SK-N-SH treated with all-trans-retinoic acid at 6 μM for 48 hours (cell line): ENCODE measurements at regions not wholly inside any gene's neighbourhood (a gene's known extent, or its start where the extent isn't known, plus 50 kb on each side); places are given as distances from the start of the nearest gene placed in this dataset.

ENCODE experiments used
- ATAC-seq: fragments of 200-7000 bp; cut with Tn5 transposase; 3 replicates; pipeline ENCODE4 v1.9.1; 2020; ENCODE audit warnings: mild to moderate bottlenecking, moderate library complexity
- ARNTL ChIP-seq: fragments of 450-650 bp; formaldehyde crosslinking; IDR thresholded peaks from 2 replicates; pipeline ENCODE4 v1.5.0; 2020; ENCODE audit warnings: low read depth, mild to moderate bottlenecking, moderate library complexity, borderline replicate concordance
- BACH2 ChIP-seq: fragments of 250-450 bp; sonication (Bioruptor Pico); IDR thresholded peaks from 2 replicates; pipeline ENCODE4 v1.9.0; 2021; ENCODE audit warnings: mild to moderate bottlenecking, borderline replicate concordance
- CREB5 ChIP-seq: fragments of 250-450 bp; sonication (Bioruptor Pico); IDR thresholded peaks from 2 replicates; pipeline ENCODE4 v1.5.1; 2020; ENCODE audit warnings: low read depth, mild to moderate bottlenecking, moderate library complexity
- CSDC2 ChIP-seq: fragments of 250-450 bp; sonication (Bioruptor Pico); IDR thresholded peaks from 2 replicates; pipeline ENCODE4 v1.5.0; 2020; ENCODE audit warnings: mild to moderate bottlenecking, moderate library complexity
- ESRRG ChIP-seq: fragments of 250-450 bp; sonication (Bioruptor Pico); IDR thresholded peaks from 2 replicates; pipeline ENCODE4 v1.6.1; 2021; ENCODE audit warnings: mild to moderate bottlenecking
- GLIS3 ChIP-seq: fragments of 250-450 bp; sonication (Bioruptor Pico); IDR thresholded peaks from 2 replicates; pipeline ENCODE4 v1.5.0; 2020; ENCODE audit warnings: mild to moderate bottlenecking, moderate library complexity
- ISL1 ChIP-seq: fragments of 250-450 bp; sonication (Bioruptor Pico); IDR thresholded peaks from 2 replicates; pipeline ENCODE4 v2.1.2; 2022; ENCODE audit warnings: mild to moderate bottlenecking, moderate library complexity
- OSR1 ChIP-seq: fragments of 250-450 bp; sonication (Bioruptor Pico); IDR thresholded peaks from 2 replicates; pipeline ENCODE4 v1.8.0; 2022; ENCODE audit warnings: moderate library complexity, mild to moderate bottlenecking, inconsistent platforms
- PATZ1 ChIP-seq: fragments of 250-450 bp; sonication (Bioruptor Pico); IDR thresholded peaks from 2 replicates; pipeline ENCODE4 v1.8.0; 2020; ENCODE audit warnings: mild to moderate bottlenecking, moderate library complexity, borderline replicate concordance
- POU6F1 ChIP-seq: fragments of 250-450 bp; sonication (Bioruptor Pico); IDR thresholded peaks from 2 replicates; pipeline ENCODE4 v1.8.0; 2021; ENCODE audit warnings: low read depth, mild to moderate bottlenecking, moderate library complexity, borderline replicate concordance
- PPARA ChIP-seq: fragments of 250-450 bp; sonication (Bioruptor Pico); IDR thresholded peaks from 2 replicates; pipeline ENCODE4 v1.5.0; 2020; ENCODE audit warnings: mild to moderate bottlenecking, borderline replicate concordance
- RARB ChIP-seq: fragments of 250-450 bp; sonication (Bioruptor Pico); IDR thresholded peaks from 2 replicates; pipeline ENCODE4 v1.8.0; 2021; ENCODE audit warnings: mild to moderate bottlenecking, moderate library complexity
- SNAI2 ChIP-seq: fragments of 250-450 bp; sonication (Bioruptor Pico); IDR thresholded peaks from 2 replicates; pipeline ENCODE4 v1.5.0; 2020; ENCODE audit warnings: mild to moderate bottlenecking, moderate library complexity
- TCF4 ChIP-seq: fragments of 250-450 bp; sonication (Bioruptor Pico); IDR thresholded peaks from 2 replicates; pipeline ENCODE4 v1.8.0; 2021; ENCODE audit warnings: mild to moderate bottlenecking, moderate library complexity, borderline replicate concordance
- TSHZ2 ChIP-seq: fragments of 250-450 bp; sonication (Bioruptor Pico); IDR thresholded peaks from 2 replicates; pipeline ENCODE4 v1.5.0; 2020; ENCODE audit warnings: mild to moderate bottlenecking, moderate library complexity
- ZC3H10 ChIP-seq: fragments of 250-450 bp; sonication (Bioruptor Pico); IDR thresholded peaks from 2 replicates; pipeline ENCODE4 v1.5.1; 2021; ENCODE audit warnings: mild to moderate bottlenecking, moderate library complexity
- ZFP3 ChIP-seq: fragments of 250-450 bp; sonication (Bioruptor Pico); IDR thresholded peaks from 2 replicates; pipeline ENCODE4 v1.5.0; 2020; ENCODE audit warnings: mild to moderate bottlenecking, moderate library complexity
- ZFP30 ChIP-seq: fragments of 450-650 bp; formaldehyde crosslinking; IDR thresholded peaks from 2 replicates; pipeline ENCODE4 v1.5.0; 2022; ENCODE audit warnings: mild to moderate bottlenecking, moderate library complexity
- ZNF565 ChIP-seq: fragments of 450-650 bp; formaldehyde crosslinking; conservative IDR thresholded peaks from 2 replicates; pipeline ENCODE4 v1.5.0; 2020; ENCODE audit warnings: low read depth, mild to moderate bottlenecking, moderate library complexity
- ZNF70 ChIP-seq: fragments of 450-650 bp; formaldehyde crosslinking; IDR thresholded peaks from 2 replicates; pipeline ENCODE4 v1.5.0; 2020; ENCODE audit warnings: mild to moderate bottlenecking, moderate library complexity

- no peak for TF ChIP-seq TSHZ2
Measured at GRCh38 chr18:71837547-71837946, 706.6 kb downstream of the CBLN2 start (continued).

GRCh38 chr18:71832946-71833617 lies 711.1 kb downstream of the CBLN2 start:
- ATAC-seq = no peak
- TF ChIP-seq ISL1 (CRISPR knock-in tag) = no peak
- no peak for TF ChIP-seq RARB (CRISPR knock-in tag)

- no peak for ATAC-seq
- TF ChIP-seq BACH2 = no peak
Measured at GRCh38 chr18:71831039-71831438, 713.1 kb downstream of the CBLN2 start.

GRCh38 chr18:71827301-71827700 lies 716.8 kb downstream of the CBLN2 start:
- ATAC-seq = no peak
- TF ChIP-seq BACH2 = no peak
- no peak for TF ChIP-seq ZNF70
- no peak for TF ChIP-seq ESRRG (CRISPR knock-in tag)
- TF ChIP-seq RARB (CRISPR knock-in tag) = no peak
- TF ChIP-seq SNAI2 (CRISPR knock-in tag) = no peak
- TF ChIP-seq ZFP3 = no peak
- no peak for TF ChIP-seq POU6F1 (CRISPR knock-in tag)
- no peak for TF ChIP-seq ZC3H10
- no peak for TF ChIP-seq GLIS3 (CRISPR knock-in tag)
- no peak for TF ChIP-seq ZFP30 (CRISPR knock-in tag)
- TF ChIP-seq, all 23 proteins: peak for 0

GRCh38 chr18:71815305-71815704 lies 728.8 kb downstream of the CBLN2 start:
- TF ChIP-seq RARB (CRISPR knock-in tag) = no peak
- TF ChIP-seq GLIS3 (CRISPR knock-in tag) = no peak
- no peak for TF ChIP-seq TSHZ2
- no peak for TF ChIP-seq PPARA (CRISPR knock-in tag)
- TF ChIP-seq POU6F1 (CRISPR knock-in tag) = no peak
- TF ChIP-seq CREB5 (CRISPR knock-in tag) = no peak
- TF ChIP-seq PATZ1 (CRISPR knock-in tag) = no peak
- no peak for TF ChIP-seq ARNTL (CRISPR knock-in tag)
- no peak for TF ChIP-seq ISL1 (CRISPR knock-in tag)
- TF ChIP-seq TCF4 (CRISPR knock-in tag) = no peak
- TF ChIP-seq CSDC2 (CRISPR knock-in tag) = no peak
- no peak for TF ChIP-seq ZNF565 (CRISPR knock-in tag)
- TF ChIP-seq ESRRG (CRISPR knock-in tag) = no peak
- no peak for TF ChIP-seq OSR1 (CRISPR knock-in tag)
- no peak for TF ChIP-seq BACH2
- no peak for TF ChIP-seq ZFP3
- TF ChIP-seq ZFP30 (CRISPR knock-in tag) = no peak
- no peak for ATAC-seq
